HG03442 (cell line): ENCODE measurements at regions not wholly inside any gene's neighbourhood (a gene's known extent, or its start where the extent isn't known, plus 50 kb on each side); places are given as distances from the start of the nearest gene placed in this dataset.
"Not testable (repeated sequence)": the region's sequence is repeated elsewhere in the genome, so short reads cannot be mapped to it uniquely, and the experiment has no call there.

Source experiments
- ATAC-seq: cut with Tn5 transposase; IDR thresholded peaks from one replicate; pipeline ENCODE4 v1.9.1; 2021; ENCODE audit warnings: mild to moderate bottlenecking, moderate library complexity; ENCODE audit not compliant: unreplicated experiment

DNA sequence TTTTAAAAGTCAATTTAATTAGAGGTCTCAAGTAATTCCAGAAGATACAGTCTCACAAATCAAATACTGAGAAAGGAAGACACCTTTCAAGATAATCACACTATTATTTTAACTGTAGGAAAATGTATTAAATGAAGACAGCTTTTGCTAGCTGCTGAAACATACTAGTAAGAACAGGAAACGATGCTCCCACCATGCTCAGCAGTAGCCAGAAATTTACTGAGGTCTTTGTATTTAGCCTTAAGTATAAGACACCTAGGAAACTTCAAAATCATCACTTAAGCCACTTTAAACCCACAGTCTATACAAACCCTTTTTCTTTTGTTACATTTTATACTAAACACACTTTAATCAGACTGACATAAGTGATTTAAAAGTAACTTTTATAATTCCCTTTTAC lies 72.7 kb upstream of the NPIPB12 start:
- ATAC-seq: not testable (repeated sequence)

DNA sequence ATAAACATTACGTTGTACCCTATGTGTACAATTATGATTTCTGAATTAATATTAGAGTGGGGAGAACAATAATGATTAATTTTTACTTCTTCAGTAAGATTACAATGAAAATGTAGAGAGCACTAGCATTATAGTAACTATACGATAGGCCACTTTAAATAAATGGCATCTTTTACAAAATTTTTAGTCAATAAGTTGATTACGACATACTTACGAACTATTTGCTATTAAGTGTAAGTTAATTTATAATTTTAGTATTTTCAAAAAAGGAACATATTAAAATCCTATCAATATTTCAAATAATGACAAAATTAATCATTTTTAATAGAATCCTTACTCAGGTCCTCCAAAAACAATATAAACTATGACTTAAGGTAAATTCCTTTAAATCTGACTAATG lies 75.6 kb upstream of the NPIPB12 start:
- not testable (repeated sequence) for ATAC-seq

GRCh38 chr16:29591919-29592318 lies 71.1 kb upstream of the SPN start:
- not testable (repeated sequence) for ATAC-seq

DNA sequence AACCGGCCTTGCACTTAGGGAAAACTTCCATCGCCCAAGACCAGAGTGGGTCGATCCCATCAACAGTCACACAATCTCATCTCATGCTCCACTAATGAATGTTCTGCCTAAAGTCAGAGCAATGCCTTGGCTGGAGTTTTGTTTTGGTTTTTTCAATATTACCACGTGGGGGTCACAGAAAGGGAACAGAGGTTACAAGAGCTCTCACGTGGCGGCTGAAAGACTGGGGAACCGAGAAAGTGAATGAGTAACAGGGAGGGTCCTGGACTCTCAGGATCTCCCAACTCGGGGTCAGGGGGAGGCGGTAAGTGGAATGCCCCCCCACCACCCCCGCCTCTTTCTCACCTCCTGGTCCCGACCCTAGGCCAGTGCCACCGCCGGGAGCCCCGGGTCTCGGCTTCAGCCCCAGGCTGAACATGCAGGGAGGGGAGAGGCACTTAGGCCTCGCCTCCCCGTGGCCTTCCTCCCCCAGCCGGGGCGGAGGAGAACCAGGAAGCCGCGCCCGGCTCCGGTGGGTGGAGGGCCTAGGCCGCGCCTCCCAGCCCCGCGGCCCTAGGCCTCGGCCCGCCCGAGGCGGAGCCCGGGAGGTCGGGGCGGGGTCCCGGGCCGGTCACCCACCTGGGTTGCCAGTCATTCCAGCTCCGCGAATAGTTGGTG lies 68.7 kb upstream of the SPN start:
- peak; percentile 32 for ATAC-seq

DNA sequence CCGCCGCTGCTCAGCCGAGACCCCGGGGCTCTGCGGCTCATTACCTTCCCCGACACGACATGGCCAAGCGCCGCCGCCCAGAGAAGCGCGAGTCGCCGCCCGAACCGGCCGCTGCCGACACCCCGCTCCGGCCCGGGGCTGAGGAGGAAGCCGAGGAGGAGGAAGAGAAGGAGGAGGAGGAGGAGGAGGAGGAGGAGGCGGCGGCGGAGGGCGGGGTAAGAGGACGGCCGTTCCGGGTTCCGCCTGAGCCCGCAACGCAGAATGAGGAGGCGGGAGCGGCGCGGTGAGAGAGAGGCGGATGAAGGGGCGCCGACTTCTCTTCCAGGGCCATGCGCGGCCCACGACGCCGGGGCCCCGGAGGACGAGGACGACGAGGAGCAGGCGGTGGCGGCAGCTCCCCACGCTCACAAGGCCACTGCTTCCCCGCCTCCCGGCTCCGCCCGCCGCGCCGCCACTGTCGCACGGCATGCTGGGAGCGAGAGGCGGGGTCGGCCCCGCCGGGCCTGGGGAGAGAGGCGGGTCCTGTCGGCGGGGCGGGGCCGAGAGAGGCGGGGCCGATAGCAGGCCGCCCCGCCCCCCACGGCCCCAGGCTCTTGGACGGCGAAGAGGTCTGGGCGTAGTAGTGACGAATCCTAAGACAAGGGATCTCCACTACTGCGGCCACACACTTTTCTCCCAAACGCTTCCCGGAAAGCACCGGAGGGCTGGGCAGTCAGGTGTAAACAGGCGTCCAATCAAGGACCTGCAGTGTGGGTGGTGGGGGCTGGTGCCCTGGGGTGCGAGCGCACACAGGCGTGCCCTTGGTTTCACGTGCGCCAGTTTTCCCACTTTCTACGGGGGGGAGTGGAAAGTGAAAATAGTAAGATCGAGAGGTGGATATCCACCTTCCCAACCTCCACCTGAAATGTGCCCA lies 67.9 kb upstream of the SPN start:
- peak; percentile 71 for ATAC-seq

GRCh38 chr16:29597030-29597429 lies 66.0 kb upstream of the SPN start:
- not testable (repeated sequence) for ATAC-seq

DNA sequence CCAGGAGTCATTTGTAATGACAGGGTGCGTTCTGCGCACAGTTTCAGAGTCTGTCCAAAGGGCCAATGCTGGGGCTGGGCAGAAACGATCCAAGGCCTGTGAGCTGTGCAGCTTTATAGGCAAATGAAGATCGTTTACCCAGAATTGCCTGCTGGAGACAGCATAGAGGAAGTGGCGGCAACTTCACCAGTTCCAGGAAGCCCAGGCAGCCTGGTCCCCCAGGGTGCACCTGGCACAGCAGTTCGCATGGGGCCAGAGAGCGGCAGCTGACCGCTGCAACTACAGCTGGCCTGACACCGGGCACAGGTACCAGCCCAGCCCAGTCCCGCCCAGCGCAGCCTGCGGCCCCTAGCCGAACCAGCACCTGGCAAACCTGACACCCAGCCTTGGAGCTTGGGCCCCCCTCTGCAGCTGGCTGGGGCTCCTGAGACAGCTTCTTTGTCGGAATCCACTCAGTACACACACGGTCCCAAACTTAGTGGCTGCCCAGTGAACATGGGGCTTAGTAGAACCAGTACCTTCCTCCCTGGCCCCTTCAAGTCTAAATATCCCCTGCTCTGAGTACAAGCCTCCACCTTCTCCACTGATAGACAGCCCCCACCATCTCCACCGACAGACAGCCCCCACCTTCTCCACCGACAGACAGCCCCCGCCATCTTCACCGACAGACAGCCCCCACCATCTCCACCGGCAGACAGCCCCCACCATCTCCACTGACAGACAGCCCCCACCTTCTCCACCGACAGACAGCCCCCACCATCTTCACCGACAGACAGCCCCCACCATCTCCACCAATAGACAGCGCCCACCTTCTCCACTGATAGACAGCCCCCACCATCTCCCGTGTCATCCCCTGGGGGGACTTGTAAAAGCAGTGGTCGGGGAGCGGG lies 62.7 kb upstream of the SPN start:
- ATAC-seq: not testable (repeated sequence)

GRCh38 chr16:29602247-29602625 lies 60.8 kb upstream of the SPN start:
- not testable (repeated sequence) for ATAC-seq

DNA sequence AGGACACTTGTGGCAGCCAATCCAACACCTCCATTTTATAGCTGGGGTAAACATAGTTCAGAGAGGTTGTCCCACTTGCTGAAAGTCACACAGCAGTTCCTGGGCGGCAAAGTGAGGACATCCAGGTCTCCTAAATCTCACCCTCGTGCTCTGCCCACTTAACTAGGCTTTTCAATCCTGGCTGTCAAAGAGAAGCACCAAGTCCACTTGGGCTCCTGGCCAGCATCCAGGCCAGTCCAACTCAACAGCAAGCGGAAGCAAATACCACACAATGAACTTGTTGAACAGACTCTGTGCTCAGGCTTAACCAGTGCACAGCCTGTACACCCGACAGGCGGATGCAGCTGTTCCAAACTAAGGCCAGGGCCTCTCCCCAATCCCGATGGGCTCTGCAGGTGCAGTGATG lies 60.4 kb upstream of the SPN start:
- ATAC-seq: not testable (repeated sequence)

DNA sequence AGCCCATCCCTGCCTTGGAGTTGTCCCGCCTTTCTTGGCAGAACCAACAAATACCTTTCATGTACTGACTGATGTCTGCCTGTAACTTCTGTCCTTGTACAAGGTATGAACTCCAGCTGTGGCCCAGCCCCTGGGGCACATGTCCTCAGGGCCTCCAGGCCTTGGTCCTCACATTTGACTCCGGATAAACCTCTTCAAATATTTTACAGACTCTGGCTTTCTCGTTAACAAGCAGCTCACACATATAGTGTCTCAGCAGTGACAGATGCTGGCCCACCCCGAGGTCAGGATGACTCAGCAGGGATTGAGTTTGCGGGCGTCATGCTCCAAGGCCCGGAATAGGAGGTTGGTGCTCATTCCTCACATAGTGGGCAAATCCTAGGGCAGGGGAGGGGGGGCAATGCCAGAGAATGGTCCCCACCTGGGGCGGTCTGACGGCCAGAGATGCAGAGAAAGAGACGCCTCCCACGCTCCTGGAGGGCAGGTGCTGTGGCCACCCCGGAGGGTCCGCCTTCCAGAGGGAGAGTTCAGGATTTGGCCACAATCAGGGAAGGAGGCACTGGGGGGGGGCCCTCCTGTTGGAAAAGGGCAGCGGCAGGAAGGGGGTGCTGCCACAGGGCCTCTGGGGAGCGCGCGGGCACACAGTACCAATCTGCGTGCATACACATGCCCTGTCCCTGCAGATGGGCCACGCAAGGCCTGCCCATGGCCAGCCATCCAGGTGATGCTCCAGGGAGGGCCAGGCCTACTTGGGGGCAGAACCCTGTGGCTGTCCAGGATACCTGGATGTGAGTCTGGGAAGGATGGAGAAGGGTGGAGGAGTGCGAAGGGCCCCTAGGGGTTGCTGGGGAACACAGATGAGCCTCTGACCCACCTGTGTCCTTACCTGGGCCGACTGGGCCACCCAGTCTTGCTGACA lies 58.2 kb upstream of the SPN start:
- not testable (repeated sequence) for ATAC-seq

DNA sequence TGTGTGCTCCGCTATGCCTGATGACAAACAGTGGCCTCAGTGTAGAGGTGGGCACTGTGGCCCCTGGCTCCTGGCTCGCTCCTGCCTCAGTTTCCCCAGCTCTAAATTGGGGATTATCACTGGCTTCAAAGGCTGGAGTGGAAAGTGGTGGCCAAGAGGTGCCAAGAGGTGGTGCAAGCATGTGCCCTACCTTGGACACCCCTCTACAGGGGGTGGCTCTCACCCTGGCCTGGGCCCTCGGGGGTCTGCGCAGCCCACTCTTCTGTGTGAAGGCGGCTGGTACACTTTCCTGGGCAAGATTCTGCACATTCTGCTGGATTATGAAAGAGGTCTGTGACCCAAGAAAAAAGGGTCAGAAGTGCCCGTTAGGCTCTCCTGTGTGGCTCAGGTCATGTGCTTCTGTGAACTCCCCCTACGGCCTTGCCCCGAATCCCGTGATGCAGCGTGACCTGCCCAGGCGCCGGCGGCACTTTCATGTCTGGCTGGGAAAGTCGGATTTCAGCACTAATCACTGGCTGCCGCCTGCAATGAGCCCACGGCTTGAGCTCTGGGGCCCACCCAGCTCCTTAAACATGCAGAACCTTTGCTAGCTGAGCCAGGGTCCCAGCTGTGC lies 57.3 kb upstream of the SPN start:
- not testable (repeated sequence) for ATAC-seq

GRCh38 chr16:29606669-29607427 lies 56.2 kb upstream of the SPN start:
- not testable (repeated sequence) for ATAC-seq

- not testable (repeated sequence) for ATAC-seq
Measured at GRCh38 chr16:29607428-29607823, 55.6 kb upstream of the SPN start.

DNA sequence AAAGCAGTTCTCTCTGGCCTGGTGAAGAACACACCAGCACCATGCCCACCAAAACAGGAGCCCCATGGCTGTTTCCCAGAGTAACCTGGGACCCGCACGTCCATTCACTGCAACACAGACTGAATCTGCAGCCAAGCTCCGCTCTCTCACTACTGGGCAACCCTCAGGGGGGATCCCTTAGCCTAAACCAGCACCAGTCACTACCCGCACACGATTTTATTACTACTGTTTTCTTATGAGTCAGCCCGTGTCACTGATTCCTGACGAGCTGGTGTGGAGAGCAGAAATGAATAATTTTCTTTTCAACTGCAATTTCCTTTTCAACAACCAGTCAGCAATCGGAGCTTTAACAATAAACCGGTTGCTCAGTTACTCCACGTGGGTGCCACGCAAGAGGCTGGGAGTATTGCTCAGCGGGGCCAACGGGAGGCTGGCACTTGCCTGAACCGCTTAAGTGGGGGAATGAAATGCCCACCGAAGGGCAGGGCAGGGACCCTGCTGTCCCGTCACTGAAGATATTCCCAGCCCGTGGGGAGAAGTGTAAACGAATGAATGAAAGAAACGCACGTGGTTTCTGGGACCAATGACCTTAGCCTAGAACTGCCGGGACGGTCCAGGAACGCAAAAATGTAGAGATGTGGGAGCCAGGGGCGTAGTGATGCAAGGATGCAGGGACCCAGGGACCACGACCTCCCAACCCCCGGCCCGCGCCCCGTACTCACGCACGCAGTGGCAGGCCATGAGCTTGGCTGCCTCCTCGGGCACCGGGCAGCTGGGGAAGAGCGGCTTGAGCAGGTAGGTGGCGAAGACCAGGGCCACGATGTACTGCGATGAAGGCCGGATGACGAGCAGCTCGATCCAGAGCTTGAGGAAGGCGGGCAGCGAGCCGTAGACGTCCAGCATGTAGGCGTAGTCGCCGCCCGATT lies 50.4 kb upstream of the SPN start:
- peak; percentile 31 for ATAC-seq
